ENCODE measurements at regions not wholly inside any gene's neighbourhood (a gene's known extent, or its start where the extent isn't known, plus 50 kb on each side); places are given as distances from the start of the nearest gene placed in this dataset.

DNA sequence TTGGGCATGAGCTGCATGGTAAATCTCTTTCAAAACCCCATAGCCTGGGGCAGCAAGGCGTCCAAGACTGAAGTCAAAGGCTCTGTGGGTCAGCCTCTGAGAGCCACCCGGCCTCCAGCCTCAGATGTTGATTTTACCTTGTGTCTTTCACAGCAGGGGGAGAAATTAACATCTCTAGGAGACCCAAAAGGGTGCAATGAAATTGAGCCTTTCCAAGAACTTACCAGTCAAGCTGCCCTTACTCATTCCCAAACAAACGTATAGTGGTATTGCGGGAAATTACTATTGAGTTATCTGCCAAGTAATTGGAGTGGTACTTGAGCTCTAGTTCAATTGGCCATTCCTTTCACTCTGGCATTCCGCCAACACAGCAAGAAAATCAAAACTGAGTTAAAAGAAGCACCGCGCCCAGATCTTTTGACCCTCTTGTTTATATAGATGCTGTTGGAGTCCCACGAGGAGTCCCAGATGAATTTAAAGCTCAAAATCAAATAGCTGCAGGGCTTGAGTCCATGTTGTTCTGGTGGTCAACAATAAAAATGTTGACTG lies 380.7 kb upstream of the SYT1 start:
- Histone ChIP-seq H3K4me1 (no peaks in the 10 kb centered on the region), H3K4me3 (ENCODE audit: low read depth, low read length) (no peak overlapping the region), H3K27ac (no peak overlapping the region), H3K9me3 (ENCODE audit: control insufficient read depth, low read length) (no peaks in the 10 kb centered on the region), H3K36me3 (ENCODE audit: control insufficient read depth, insufficient read depth, low read length) (no peaks in the 10 kb centered on the region), H2AFZ (no peak overlapping the region), H3K79me2 (no peaks in the 10 kb centered on the region), H3K9ac (no peak overlapping the region), H3K27me3 (ENCODE audit: control insufficient read depth, insufficient read depth, low read length) (no peaks in the 10 kb centered on the region), H3K4me2 (ENCODE audit: low read length) (no peak overlapping the region)
- TF ChIP-seq, protein P1, sequence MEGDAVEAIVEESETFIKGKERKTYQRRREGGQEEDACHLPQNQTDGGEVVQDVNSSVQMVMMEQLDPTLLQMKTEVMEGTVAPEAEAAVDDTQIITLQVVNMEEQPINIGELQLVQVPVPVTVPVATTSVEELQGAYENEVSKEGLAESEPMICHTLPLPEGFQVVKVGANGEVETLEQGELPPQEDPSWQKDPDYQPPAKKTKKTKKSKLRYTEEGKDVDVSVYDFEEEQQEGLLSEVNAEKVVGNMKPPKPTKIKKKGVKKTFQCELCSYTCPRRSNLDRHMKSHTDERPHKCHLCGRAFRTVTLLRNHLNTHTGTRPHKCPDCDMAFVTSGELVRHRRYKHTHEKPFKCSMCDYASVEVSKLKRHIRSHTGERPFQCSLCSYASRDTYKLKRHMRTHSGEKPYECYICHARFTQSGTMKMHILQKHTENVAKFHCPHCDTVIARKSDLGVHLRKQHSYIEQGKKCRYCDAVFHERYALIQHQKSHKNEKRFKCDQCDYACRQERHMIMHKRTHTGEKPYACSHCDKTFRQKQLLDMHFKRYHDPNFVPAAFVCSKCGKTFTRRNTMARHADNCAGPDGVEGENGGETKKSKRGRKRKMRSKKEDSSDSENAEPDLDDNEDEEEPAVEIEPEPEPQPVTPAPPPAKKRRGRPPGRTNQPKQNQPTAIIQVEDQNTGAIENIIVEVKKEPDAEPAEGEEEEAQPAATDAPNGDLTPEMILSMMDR (IDR thresholded peaks at IDR 0.05) = no peak

DNA sequence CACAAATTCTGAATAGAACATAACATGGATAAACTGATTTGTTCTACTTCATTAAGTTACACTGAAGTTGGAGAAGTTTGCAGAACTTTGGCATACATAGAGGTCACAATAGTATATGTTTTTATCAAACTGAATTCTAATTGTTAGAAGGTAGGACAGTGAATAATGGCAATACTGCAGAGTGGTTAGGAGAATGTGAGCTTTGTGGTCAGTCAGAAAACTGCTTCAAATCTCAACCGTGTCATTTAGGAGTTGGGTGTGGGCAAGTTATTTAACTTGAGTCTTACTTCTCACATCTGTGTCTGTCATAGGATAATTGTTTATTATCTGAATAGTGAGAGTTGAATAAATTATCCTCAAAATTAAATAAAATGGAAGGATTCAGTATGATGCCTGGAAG lies 374.6 kb upstream of the SYT1 start:
- no peaks in the 10 kb centered on the region for H3K9me3 ChIP-seq (ENCODE audit: control insufficient read depth, low read length)
- no peaks in the 10 kb centered on the region for H3K4me1 ChIP-seq
- H3K27ac ChIP-seq = no peak overlapping the region
- H3K36me3 ChIP-seq (ENCODE audit: control insufficient read depth, insufficient read depth, low read length) = no peaks in the 10 kb centered on the region
- no peak overlapping the region for H3K4me3 ChIP-seq (ENCODE audit: low read depth, low read length)
- no peak overlapping the region for H2AFZ ChIP-seq
- H3K27me3 ChIP-seq (ENCODE audit: control insufficient read depth, insufficient read depth, low read length) = no peaks in the 10 kb centered on the region
- TF ChIP-seq, protein P1 (IDR thresholded peaks at IDR 0.05) = no peak
- no peak overlapping the region for H3K4me2 ChIP-seq (ENCODE audit: low read length)
- H3K79me2 ChIP-seq = no peaks in the 10 kb centered on the region
- H3K9ac ChIP-seq = no peak overlapping the region

DNA sequence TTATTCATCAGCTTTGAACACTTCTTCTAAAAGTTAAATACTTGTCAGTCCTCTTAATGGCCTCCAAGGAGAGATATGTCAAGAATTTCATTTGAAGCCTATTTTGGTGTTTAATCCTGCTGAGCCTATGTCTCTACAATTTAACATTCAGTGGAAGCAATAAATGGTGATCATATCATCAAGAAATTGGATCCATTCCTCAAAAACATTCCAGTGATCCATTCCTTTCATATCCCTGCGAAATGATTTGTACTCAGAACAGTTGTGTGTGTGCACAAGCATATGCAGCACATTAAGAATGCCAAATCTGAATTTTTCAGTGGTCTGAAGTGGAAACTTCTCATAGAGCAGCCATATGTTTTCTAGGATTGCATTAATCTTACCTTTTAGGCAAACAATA lies 373.7 kb upstream of the SYT1 start:
- Histone ChIP-seq H3K4me2 (ENCODE audit: low read length) (no peak overlapping the region), H3K9ac (no peak overlapping the region), H3K4me1 (no peaks in the 10 kb centered on the region), H3K9me3 (ENCODE audit: control insufficient read depth, low read length) (no peaks in the 10 kb centered on the region), H3K27me3 (ENCODE audit: control insufficient read depth, insufficient read depth, low read length) (no peaks in the 10 kb centered on the region), H3K4me3 (ENCODE audit: low read depth, low read length) (no peak overlapping the region), H2AFZ (no peak overlapping the region), H3K36me3 (ENCODE audit: control insufficient read depth, insufficient read depth, low read length) (no peaks in the 10 kb centered on the region), H3K79me2 (no peaks in the 10 kb centered on the region), H3K27ac (no peak overlapping the region)
- TF ChIP-seq, protein P1 (IDR thresholded peaks at IDR 0.05) = no peak

DNA sequence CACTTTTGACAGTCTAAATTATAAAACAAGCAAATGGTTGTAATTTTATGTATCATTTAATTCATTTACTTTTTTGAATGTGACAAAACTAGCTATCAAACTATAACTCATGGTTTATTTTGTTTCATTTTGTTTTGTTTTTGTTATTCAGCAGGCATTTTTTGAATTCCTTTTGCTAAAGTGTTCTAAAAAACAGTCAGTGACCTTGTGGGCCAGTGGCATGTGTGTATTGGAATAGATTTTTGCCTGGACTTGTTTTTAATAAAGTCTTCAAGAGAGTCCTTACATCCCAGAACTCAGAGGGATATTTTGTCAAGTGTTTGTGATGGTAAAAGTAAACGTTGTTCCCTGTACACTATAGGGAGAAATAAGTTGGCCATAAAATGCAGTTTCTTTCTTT lies 369.7 kb upstream of the SYT1 start:
- Histone ChIP-seq H3K9me3 (ENCODE audit: control insufficient read depth, low read length) (no peaks in the 10 kb centered on the region), H3K4me1 (no peaks in the 10 kb centered on the region), H3K9ac (no peak overlapping the region), H3K27ac (no peak overlapping the region), H2AFZ (no peak overlapping the region), H3K4me3 (ENCODE audit: low read depth, low read length) (no peak overlapping the region), H3K27me3 (ENCODE audit: control insufficient read depth, insufficient read depth, low read length) (no peaks in the 10 kb centered on the region), H3K4me2 (ENCODE audit: low read length) (no peak overlapping the region), H3K79me2 (no peaks in the 10 kb centered on the region), H3K36me3 (ENCODE audit: control insufficient read depth, insufficient read depth, low read length) (no peaks in the 10 kb centered on the region)
- TF ChIP-seq, protein P1 (IDR thresholded peaks at IDR 0.05) = no peak

DNA sequence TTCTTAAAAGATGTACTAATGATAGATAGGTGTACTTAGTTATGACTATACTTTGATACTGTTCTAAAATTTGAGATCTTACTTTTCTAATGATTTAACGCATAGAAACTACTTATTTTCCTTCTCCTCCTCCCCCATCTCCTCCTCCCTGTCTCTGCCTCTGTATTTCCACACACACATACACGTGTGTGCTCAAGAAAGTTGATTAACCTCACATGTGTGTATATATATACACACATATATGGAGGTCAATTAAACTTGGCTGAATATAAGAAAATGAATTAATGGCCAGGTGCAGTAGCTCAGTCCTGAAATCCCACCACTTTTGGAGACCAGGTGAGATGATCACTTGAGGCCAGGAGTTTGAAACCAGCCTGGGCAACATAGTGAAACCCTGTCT lies 362.7 kb upstream of the SYT1 start:
- H3K27ac ChIP-seq = no peak overlapping the region
- H3K4me1 ChIP-seq = no peaks in the 10 kb centered on the region
- H3K27me3 ChIP-seq (ENCODE audit: control insufficient read depth, insufficient read depth, low read length) = no peaks in the 10 kb centered on the region
- no peaks in the 10 kb centered on the region for H3K9me3 ChIP-seq (ENCODE audit: control insufficient read depth, low read length)
- no peak overlapping the region for H3K9ac ChIP-seq
- H3K4me2 ChIP-seq (ENCODE audit: low read length) = no peak overlapping the region
- H3K79me2 ChIP-seq = no peaks in the 10 kb centered on the region
- no peak overlapping the region for H2AFZ ChIP-seq
- no peaks in the 10 kb centered on the region for H3K36me3 ChIP-seq (ENCODE audit: control insufficient read depth, insufficient read depth, low read length)
- TF ChIP-seq, protein P1 (IDR thresholded peaks at IDR 0.05) = no peak
- H3K4me3 ChIP-seq (ENCODE audit: low read depth, low read length) = no peak overlapping the region

Measured in parathyroid adenoma (tissue), 2 donors.